ENCODE measurements at regions not wholly inside any gene's neighbourhood (a gene's known extent, or its start where the extent isn't known, plus 50 kb on each side); places are given as distances from the start of the nearest gene placed in this dataset.

- DNase-seq = no peak
These were observed 1582.8 kb downstream of the AACS start for GRCh38 chr12:126648074-126648473.

DNA sequence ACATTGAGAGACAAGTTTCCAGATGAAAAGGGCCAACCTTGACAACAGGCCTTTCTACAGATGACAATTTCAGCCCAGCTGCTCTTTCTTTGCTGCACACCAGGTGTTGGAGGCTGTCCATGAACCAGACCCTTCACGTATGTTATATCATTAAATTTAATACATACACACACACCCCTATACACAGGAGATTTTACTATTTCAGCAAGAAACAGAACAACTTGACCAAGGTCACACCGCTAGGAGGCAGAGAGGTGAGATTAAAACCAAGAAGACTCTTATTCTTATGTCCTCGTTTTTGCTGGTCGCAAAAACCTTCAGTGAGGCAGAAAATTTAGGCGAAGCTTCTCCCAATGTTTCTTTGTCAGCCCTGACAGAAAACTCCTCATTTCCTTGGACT is 1585.9 kb downstream of the AACS start:
- no peak for DNase-seq

GRCh38 chr12:126663304-126664094 is 1598.3 kb downstream of the AACS start:
- DNase-seq = no peak

DNA sequence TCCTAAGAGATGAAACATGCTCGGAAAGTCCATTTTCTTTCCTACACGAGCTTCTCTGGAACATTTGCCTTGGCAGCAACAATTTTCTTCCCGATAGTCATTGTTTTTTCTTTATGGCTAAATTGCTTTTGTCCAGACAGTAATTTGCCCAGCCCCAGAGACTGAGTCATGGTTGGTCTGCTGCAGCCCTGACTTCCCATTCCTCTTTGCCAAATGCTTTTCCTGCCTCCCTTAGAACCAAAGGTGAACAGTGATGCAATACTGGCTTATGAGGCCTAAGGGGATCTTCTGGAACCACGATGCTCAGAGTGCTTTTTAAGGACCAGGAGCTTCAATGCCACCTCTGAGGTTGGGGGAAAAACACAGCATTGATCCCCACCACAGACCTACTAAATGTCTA is 1599.6 kb upstream of the TMEM132C start:
- DNase-seq = no peak

DNA sequence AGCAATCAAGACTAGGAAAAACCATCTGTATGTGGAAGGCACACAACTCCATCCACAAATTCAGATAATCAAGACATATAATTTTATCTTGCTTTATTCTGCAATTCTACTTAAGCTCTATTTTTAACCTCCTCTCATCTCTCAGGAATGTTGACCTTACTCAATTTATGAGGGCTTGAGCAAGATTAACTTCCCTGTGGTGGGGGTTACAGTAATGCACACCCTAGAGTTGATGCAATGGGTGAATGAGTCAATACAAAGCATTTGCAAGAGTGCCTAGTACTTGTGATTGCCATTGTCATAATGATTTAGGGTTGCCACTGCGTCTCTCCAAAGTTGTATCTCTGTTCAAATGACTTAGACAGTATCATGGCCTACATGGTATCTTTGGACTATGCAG is 1598.4 kb upstream of the TMEM132C start:
- no peak for DNase-seq

- no peak for DNase-seq
These were observed 1598.0 kb upstream of the TMEM132C start for GRCh38 chr12:126668961-126669360.

DNA sequence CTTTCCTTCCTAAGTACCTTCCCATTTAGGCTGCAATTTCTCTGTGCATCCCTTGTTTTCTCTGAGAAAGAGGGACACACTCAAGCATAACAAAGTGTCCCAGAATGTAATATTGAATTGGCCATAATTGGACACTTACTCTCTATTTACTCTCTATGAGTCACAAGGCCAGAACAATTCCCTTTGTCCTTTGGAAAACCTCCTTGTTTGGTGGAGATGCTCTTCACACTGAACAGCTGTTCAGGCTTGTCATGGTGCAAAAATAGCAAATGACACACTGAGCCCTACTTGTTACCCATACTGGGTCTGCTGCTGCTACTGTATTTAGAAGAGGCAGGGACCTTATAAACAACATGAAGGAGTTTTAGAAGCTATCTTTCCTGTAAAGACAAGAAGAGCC is 1590.5 kb upstream of the TMEM132C start:
- no peak for DNase-seq

DNA sequence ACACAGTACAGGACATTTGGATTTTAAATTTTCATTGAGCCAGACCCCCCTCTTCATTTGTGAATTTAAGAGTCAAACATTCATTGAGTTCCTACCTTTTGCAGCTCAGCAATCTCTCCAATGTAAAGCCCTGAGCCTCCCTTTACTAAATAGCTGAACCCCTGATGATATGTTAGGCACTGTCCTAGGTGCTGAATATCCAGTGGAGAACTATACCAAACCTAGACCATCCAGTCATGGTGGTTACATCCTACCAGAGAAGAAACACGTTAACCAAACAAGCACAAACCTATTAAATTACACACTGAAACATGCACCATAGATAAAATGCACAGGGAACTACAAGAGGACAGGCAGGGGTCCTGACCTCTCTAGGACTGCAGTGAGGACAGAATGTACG is 1585.3 kb upstream of the TMEM132C start:
- DNase-seq = no peak

- DNase-seq = no peak
These were observed 1582.3 kb upstream of the TMEM132C start for GRCh38 chr12:126684703-126685102.

- no peak for DNase-seq
These were observed 1581.3 kb upstream of the TMEM132C start for GRCh38 chr12:126685636-126686035.

GRCh38 chr12:126688556-126688955 is 1578.4 kb upstream of the TMEM132C start:
- no peak for DNase-seq

DNA sequence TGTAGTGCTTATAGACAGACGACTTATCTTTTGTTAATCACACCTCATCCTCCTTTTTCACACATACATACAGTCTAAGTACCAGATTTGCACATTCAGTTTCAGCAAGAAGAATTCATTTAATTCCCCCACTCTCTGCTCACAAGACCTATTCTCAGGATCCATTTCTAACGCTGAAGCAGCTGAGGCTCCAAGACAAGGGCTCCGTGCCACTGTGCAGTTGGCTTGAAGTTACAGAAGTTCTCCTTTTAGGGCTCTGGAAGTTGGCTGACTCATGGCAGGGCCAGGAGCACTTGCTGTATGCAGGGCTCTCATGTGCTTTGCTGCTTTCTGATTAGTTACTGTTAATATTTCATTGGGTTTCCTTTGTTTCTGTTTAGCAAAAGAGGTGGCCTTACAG is 1566.9 kb upstream of the TMEM132C start:
- no peak for DNase-seq

- DNase-seq = no peak
These were observed 1562.4 kb upstream of the TMEM132C start for GRCh38 chr12:126704609-126705008.

DNA sequence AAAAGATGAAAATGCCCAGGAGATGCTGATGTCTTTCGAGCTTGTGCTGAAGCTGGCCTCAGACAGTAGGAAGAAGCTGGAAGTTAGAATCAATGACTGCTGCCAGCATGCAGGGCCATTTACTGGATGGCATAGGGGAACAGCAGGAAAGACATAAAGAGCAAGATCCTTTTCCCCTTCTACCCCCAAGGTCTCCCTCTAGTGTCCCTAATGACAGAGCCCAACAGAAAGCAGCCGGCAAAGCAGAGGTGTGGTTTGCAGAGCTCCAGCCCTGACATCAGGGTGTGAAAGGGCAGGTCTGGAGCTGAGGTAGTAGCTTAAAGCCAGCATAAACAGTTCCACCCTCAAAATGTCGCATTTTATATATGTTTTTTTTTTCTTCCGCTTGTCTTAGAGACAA is 1560.7 kb upstream of the TMEM132C start:
- no peak for DNase-seq

- DNase-seq = no peak
These were observed 1558.5 kb upstream of the TMEM132C start for GRCh38 chr12:126708492-126708896.

- DNase-seq = no peak
These were observed 1548.6 kb upstream of the TMEM132C start for GRCh38 chr12:126718365-126718764.

GRCh38 chr12:126719912-126720705 is 1546.9 kb upstream of the TMEM132C start:
- DNase-seq = no peak

GRCh38 chr12:126726481-126727217 is 1540.3 kb upstream of the TMEM132C start:
- no peak for DNase-seq

GRCh38 chr12:126727218-126728075 is 1539.5 kb upstream of the TMEM132C start:
- no peak for DNase-seq

DNA sequence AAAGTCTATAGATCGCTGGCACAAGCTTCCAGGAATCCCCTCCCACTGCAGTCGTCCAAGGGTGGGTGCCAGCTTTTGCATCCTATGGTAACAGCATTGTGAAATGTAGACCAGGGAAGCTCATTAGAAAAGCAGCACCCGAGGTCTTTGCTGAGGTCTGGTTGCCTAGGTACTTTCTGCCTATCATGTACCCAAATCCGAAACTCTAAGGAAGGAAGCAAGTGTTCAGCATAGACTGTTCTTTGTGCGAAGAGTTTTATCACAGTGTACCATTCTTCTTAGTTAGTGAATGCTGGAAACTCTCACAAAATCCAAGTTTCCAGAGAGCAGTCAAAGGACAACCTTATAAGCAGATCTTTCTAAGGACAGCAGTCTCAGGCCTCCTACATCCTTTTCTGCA is 1532.7 kb upstream of the TMEM132C start:
- no peak for DNase-seq

GRCh38 chr12:126734710-126735109 is 1532.3 kb upstream of the TMEM132C start:
- no peak for DNase-seq

- no peak for DNase-seq
These were observed 1525.3 kb upstream of the TMEM132C start for GRCh38 chr12:126741536-126742240.
